ENCODE measurements at regions not wholly inside any gene's neighbourhood (a gene's known extent, or its start where the extent isn't known, plus 50 kb on each side); places are given as distances from the start of the nearest gene placed in this dataset.

DNA sequence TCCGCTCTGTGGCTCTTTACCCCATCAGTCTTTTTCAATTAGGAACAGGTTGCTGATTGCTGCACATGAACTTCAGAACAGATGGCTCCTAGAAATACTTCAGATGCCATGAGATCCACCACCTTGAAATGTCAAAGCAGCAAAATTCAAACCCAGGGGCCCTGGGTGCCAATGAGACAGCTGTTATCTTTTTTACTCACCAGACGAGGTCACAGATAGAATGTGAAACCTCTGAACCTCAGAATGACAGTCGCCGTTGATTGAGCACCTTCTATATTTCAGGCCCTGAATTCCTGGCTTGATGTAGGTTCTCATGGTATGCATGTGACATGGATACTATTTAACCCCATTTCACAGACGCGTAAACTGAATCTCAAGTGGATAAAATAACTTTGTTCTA lies 63.0 kb downstream of the MAF start:
- Mint-ChIP-seq H3K4me1 (ENCODE audit: low read depth, unreplicated experiment) (no peaks in the 10 kb centered on the region), H3K27ac (ENCODE audit: unreplicated experiment) (no peak overlapping the region), H3K27me3 (ENCODE audit: insufficient read depth, unreplicated experiment) (peaks cover 16% of the 10 kb centered on the region), H3K9me3 (ENCODE audit: unreplicated experiment) (no peaks in the 10 kb centered on the region), H3K36me3 (ENCODE audit: insufficient read depth, unreplicated experiment) (no peaks in the 10 kb centered on the region), H3K4me3 (ENCODE audit: unreplicated experiment) (no peak overlapping the region)
- no TSS peak for BruUV-seq (replicated peaks)
- DNase-seq: no peak
- Histone ChIP-seq H3K36me3 (ENCODE audit: control insufficient read depth, insufficient read depth, low read length) (no peaks in the 10 kb centered on the region), H3K4me3 (ENCODE audit: low read depth, low read length) (no peak overlapping the region), H3K9me3 (no peaks in the 10 kb centered on the region), H3K27me3 (replicated peaks; ENCODE audit: control insufficient read depth, insufficient read depth, low read length) (no peaks in the 10 kb centered on the region; the same call in 1 of the 2 replicates), H3K4me1 (no peaks in the 10 kb centered on the region)
- TF ChIP-seq, protein P1, sequence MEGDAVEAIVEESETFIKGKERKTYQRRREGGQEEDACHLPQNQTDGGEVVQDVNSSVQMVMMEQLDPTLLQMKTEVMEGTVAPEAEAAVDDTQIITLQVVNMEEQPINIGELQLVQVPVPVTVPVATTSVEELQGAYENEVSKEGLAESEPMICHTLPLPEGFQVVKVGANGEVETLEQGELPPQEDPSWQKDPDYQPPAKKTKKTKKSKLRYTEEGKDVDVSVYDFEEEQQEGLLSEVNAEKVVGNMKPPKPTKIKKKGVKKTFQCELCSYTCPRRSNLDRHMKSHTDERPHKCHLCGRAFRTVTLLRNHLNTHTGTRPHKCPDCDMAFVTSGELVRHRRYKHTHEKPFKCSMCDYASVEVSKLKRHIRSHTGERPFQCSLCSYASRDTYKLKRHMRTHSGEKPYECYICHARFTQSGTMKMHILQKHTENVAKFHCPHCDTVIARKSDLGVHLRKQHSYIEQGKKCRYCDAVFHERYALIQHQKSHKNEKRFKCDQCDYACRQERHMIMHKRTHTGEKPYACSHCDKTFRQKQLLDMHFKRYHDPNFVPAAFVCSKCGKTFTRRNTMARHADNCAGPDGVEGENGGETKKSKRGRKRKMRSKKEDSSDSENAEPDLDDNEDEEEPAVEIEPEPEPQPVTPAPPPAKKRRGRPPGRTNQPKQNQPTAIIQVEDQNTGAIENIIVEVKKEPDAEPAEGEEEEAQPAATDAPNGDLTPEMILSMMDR (IDR thresholded peaks at IDR 0.05; ENCODE audit: insufficient read depth in 1 of 2, low read depth in 1 of 2, low read length in 1 of 2, severe bottlenecking in 1 of 2, unreplicated experiment in 1 of 2): no peak
- ChIA-PET POLR2A (no interaction called here), CTCF (no interaction called here)
- intact Hi-C loops (cut with micrococcal nuclease; ENCODE audit: unreplicated experiment): no loop called here

DNA sequence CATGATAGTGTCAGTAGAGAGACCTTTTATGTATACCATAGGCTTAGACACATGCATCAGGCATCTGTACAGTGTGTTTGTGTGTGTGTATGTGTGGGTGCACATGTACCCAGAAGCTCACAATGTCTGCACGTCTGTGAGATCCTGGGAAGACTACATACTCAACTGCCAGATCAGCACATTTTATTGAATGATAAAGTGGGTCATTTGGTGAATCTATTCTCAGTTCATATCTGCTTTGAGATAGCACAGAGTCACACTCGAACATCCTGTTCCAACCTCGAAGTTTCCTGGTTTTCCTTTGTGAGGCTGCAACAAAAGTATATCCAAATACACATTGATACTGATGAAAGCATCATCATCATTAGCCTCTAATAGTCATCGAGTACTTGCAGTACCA lies 63.6 kb downstream of the MAF start:
- CTCF ChIA-PET: no interaction called here
- Histone ChIP-seq H3K27me3 (replicated peaks; ENCODE audit: control insufficient read depth, insufficient read depth, low read length) (no peaks in the 10 kb centered on the region; the same call in 1 of the 2 replicates), H3K9me3 (no peaks in the 10 kb centered on the region), H3K36me3 (ENCODE audit: control insufficient read depth, insufficient read depth, low read length) (no peaks in the 10 kb centered on the region), H3K4me1 (no peaks in the 10 kb centered on the region), H3K4me3 (ENCODE audit: low read depth, low read length) (no peak overlapping the region)
- no TSS peak for BruUV-seq (replicated peaks)
- Mint-ChIP-seq H3K36me3 (ENCODE audit: insufficient read depth, unreplicated experiment) (no peaks in the 10 kb centered on the region), H3K27ac (ENCODE audit: unreplicated experiment) (no peak overlapping the region), H3K9me3 (ENCODE audit: unreplicated experiment) (no peaks in the 10 kb centered on the region), H3K4me1 (ENCODE audit: low read depth, unreplicated experiment) (no peaks in the 10 kb centered on the region), H3K27me3 (ENCODE audit: insufficient read depth, unreplicated experiment) (peaks cover 16% of the 10 kb centered on the region), H3K4me3 (ENCODE audit: unreplicated experiment) (no peak overlapping the region)
- intact Hi-C loops (cut with micrococcal nuclease; ENCODE audit: unreplicated experiment): no loop called here
- POLR2A ChIA-PET: no interaction called here
- DNase-seq: no peak
- TF ChIP-seq, protein P1 (IDR thresholded peaks at IDR 0.05; ENCODE audit: insufficient read depth in 1 of 2, low read depth in 1 of 2, low read length in 1 of 2, severe bottlenecking in 1 of 2, unreplicated experiment in 1 of 2): no peak

DNA sequence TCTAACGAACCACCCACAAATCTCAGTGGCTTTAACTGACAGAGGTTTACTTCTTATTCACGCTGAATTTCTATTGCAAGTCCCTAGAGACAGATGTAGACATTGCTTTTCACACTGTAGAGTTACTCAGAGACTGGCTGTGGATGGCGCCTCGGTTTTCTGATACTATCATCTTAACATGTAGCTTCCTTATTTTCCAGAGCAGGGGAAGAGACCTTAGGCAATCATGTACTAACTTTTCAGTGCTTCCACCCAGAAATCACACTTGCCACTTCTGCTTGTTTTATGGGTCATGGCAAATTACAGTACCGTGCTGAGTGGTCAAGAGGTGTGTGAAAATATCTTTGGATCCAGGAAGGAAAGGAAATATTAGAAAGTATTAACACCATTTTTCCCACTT lies 65.4 kb downstream of the MAF start:
- peaks cover 11% of the 10 kb centered on the region for H3K27me3 Mint-ChIP-seq (ENCODE audit: insufficient read depth, unreplicated experiment)
- POLR2A ChIA-PET: no interaction called here
- CTCF ChIA-PET: no interaction called here

More for the DNA sequence above, 65.4 kb downstream of the MAF start:
- no peaks in the 10 kb centered on the region for H3K9me3 Mint-ChIP-seq (ENCODE audit: unreplicated experiment)
- BruUV-seq (replicated peaks): no TSS peak
- no peaks in the 10 kb centered on the region for H3K4me1 ChIP-seq
- no peaks in the 10 kb centered on the region for H3K4me1 Mint-ChIP-seq (ENCODE audit: low read depth, unreplicated experiment)
- H3K4me3 ChIP-seq (ENCODE audit: low read depth, low read length): no peak overlapping the region
- intact Hi-C loops (cut with micrococcal nuclease; ENCODE audit: unreplicated experiment): no loop called here
- TF ChIP-seq, protein P1 (IDR thresholded peaks at IDR 0.05; ENCODE audit: insufficient read depth in 1 of 2, low read depth in 1 of 2, low read length in 1 of 2, severe bottlenecking in 1 of 2, unreplicated experiment in 1 of 2): no peak
- no peak overlapping the region for H3K4me3 Mint-ChIP-seq (ENCODE audit: unreplicated experiment)
- DNase-seq: no peak
- no peaks in the 10 kb centered on the region for H3K27me3 ChIP-seq (replicated peaks; ENCODE audit: control insufficient read depth, insufficient read depth, low read length)
- no peaks in the 10 kb centered on the region for H3K36me3 ChIP-seq (ENCODE audit: control insufficient read depth, insufficient read depth, low read length)
- H3K27ac Mint-ChIP-seq (ENCODE audit: unreplicated experiment): no peak overlapping the region
- no peaks in the 10 kb centered on the region for H3K9me3 ChIP-seq
- no peaks in the 10 kb centered on the region for H3K36me3 Mint-ChIP-seq (ENCODE audit: insufficient read depth, unreplicated experiment)
